ENCODE measurements at regions not wholly inside any gene's neighbourhood (a gene's known extent, or its start where the extent isn't known, plus 50 kb on each side); places are given as distances from the start of the nearest gene placed in this dataset.
A peak's percentile ranks its signal among the peaks of the same experiment; 100 is the strongest.

DNA sequence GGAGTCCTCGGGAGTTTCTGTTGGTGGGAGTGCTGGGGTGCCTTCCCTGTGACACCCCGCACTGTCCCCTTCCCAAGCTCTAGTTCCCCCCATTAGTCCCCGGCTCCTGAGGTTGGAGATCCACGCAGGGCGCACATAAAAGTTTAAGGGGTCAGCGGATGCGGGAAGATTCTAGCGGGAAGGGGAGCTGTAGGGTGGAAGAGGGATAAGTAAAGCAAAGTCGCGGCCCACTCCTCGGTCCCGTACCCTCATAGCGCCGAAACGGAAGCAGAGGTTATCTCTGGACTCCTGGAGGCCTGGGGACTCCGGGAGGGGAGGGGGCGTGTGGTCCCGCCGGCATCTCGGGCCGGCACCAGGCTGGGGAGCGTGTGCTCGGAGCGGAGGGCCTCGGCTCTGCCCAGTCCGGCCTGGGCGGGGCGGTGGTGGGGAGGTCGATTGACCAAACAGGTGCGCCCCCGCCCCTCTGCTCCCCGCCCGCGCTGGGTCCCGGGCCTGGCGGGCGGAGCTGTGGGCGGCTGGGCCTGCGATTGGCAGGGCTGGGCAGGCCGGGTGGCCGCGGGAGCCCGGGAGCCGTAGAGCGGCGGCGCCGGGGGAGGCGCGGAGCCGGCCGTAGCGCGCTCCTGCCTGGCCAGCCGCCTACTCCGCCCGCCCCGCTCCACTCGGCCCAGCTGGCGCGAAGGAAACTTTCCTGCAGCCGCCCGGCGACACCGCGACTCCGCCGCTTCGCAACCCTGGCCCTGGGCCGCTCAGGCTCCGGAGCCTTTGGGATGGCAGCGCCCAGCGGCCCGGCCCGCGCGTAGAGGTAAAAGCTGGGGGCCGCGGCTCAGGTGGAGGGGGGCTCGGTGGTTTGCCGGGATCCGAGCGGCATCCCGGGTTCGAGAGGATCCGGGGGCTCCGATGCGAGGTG is 52.2 kb upstream of the DAB2IP start:
- H3K36me3 ChIP-seq = no peaks in the 10 kb centered on the region
- H3K4me1 ChIP-seq = peaks cover 4 to 6% of the 10 kb centered on the region in 2 donors
- no peaks in the 10 kb centered on the region for H3K9me3 ChIP-seq
- DNase-seq (ENCODE audit: low spot score in 2 of 2) = peak; percentile 83 to 86
- intact Hi-C loops (cut with DNase I; ENCODE audit: low total_unique reads) = no loop called here
- peak overlapping the region; percentile 59 to 79 (median 72) for H3K4me3 ChIP-seq
- TF ChIP-seq POLR2AphosphoS5 (IDR thresholded peaks at IDR 0.05) = peak in 1 of 3 donors; percentile 39
- TF ChIP-seq, protein P1, sequence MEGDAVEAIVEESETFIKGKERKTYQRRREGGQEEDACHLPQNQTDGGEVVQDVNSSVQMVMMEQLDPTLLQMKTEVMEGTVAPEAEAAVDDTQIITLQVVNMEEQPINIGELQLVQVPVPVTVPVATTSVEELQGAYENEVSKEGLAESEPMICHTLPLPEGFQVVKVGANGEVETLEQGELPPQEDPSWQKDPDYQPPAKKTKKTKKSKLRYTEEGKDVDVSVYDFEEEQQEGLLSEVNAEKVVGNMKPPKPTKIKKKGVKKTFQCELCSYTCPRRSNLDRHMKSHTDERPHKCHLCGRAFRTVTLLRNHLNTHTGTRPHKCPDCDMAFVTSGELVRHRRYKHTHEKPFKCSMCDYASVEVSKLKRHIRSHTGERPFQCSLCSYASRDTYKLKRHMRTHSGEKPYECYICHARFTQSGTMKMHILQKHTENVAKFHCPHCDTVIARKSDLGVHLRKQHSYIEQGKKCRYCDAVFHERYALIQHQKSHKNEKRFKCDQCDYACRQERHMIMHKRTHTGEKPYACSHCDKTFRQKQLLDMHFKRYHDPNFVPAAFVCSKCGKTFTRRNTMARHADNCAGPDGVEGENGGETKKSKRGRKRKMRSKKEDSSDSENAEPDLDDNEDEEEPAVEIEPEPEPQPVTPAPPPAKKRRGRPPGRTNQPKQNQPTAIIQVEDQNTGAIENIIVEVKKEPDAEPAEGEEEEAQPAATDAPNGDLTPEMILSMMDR (IDR thresholded peaks at IDR 0.05) = no peak
- H3K27me3 ChIP-seq = no peaks in the 10 kb centered on the region
- peak overlapping the region; percentile 94 to 95 for H3K27ac ChIP-seq

DNA sequence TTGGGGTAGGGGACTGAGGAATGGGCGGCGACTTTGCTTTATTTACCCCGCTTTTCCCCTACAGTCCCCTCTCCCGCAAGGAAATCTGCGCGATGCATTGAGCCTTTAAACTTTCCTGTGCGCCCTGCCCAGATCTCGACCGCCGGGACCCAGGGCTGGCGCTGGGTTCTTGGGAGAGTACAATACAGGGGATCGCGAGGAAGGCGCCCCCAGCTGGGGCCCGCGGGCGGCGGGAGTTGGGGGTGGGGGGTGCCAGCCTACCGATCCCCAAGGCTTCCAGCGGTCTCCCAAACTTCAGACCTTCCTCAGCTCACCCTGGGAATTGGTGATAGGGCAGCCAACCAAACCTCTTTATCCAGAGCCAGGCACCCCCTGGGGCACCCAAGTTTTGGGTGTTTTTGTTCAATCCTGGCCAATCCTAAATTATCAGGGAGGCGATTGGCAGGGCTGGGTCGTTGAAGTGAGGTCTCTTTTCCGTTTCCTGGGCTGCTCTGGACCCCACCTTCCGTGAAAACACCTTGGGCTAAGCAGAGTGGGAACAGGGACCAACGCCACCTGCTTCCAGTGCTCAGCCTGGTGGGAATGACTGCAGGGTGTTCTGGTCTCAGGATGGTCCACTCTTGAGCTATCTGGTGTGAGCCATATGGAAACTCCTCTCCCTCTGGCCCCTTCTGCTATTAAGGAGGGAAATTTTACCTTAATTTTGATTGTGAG is 51.4 kb upstream of the DAB2IP start:
- TF ChIP-seq POLR2AphosphoS5 (IDR thresholded peaks at IDR 0.05) (no peak), POLR2A (IDR thresholded peaks at IDR 0.05) (no peak)
- TF ChIP-seq, protein P1 (IDR thresholded peaks at IDR 0.05) = no peak
- H3K27me3 ChIP-seq = no peaks in the 10 kb centered on the region
- H3K27ac ChIP-seq = peak overlapping the region; percentile 94 to 95
- no peaks in the 10 kb centered on the region for H3K36me3 ChIP-seq
- H3K4me3 ChIP-seq = peak overlapping the region; percentile 59 to 79 (median 72)
- DNase-seq (ENCODE audit: low spot score in 2 of 2) = peak in 1 of 2 donors; percentile 22
- H3K4me1 ChIP-seq = peaks cover 6 to 8% of the 10 kb centered on the region in 2 donors
- intact Hi-C loops (cut with DNase I; ENCODE audit: low total_unique reads) = no loop called here
- H3K9me3 ChIP-seq = no peaks in the 10 kb centered on the region

DNA sequence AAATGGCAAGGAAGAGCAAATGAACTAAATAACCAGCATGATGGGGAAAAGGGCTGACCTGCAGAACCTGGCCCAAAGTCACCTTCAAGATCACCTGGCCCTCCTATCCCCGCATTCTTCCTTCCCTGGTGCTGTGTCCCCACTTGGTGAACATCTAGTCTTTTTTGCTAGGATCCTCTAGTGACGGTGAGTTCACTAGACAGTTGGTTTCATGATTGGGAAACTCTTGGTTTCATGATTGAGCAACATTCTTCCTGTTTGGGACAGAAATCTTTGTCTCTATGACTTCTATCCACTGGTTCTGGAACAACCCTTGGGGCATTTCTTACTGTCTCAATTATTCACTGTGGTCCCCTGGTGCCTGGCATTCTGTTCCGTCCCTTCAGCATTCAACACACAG is 50.2 kb upstream of the DAB2IP start:
- peak overlapping the region; percentile 30 to 94 for H3K27ac ChIP-seq
- peak overlapping the region in 1 of 3 donors; percentile 79 for H3K4me3 ChIP-seq
- peak in 1 of 2 donors; percentile 32 for DNase-seq (ENCODE audit: low spot score in 2 of 2)
- intact Hi-C loops (cut with DNase I; ENCODE audit: low total_unique reads) = no loop called here
- no peaks in the 10 kb centered on the region for H3K36me3 ChIP-seq
- TF ChIP-seq, protein P1 (IDR thresholded peaks at IDR 0.05) = no peak
- TF ChIP-seq POLR2A (IDR thresholded peaks at IDR 0.05) = peak; percentile 28
- peak in 1 of 3 donors; percentile 47 for TF ChIP-seq POLR2AphosphoS5 (IDR thresholded peaks at IDR 0.05)
- no peaks in the 10 kb centered on the region for H3K9me3 ChIP-seq
- H3K4me1 ChIP-seq = peaks cover 6 to 8% of the 10 kb centered on the region in 2 donors
- H3K27me3 ChIP-seq = no peaks in the 10 kb centered on the region
